ENCODE measurements at regions not wholly inside any gene's neighbourhood (a gene's known extent, or its start where the extent isn't known, plus 50 kb on each side); places are given as distances from the start of the nearest gene placed in this dataset.
"Not testable (repeated sequence)": the region's sequence is repeated elsewhere in the genome, so short reads cannot be mapped to it uniquely, and the experiment has no call there.

DNA sequence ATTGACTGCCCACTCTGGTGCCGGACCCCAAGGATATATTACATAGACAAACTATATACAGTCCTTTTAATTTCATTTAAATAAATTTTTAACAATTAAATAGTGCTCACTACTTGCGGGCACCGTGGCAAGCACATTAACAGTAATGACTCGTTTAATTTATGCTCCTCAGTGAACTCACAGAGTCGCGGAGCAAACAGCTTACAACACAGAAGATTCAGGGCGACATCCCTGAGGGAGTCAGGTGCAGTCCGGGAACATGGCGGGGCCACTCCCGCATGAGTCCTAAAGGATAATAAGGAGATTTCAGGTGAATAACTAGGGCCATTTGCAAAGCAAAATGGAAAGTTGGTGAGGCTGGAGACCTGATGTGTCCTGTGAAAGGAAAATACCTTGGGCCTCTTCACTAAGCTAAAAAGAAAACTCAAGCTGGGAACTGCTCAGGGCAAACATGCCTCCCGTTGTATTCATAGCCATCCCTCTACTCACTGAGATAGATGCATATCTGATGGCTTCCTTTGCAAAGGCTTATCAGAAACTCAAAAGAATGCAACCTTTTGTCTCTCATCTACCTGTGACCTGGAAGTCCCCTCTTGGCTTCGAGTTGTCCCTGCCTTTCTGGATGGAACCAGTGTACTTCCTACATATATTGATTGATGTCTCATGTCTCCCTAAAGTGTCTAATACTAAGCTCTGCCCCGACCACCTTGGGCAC lies 125.6 kb downstream of the KLF6 start:
- DNase-seq (ENCODE audit: low read depth in 2 of 2): no peak

DNA sequence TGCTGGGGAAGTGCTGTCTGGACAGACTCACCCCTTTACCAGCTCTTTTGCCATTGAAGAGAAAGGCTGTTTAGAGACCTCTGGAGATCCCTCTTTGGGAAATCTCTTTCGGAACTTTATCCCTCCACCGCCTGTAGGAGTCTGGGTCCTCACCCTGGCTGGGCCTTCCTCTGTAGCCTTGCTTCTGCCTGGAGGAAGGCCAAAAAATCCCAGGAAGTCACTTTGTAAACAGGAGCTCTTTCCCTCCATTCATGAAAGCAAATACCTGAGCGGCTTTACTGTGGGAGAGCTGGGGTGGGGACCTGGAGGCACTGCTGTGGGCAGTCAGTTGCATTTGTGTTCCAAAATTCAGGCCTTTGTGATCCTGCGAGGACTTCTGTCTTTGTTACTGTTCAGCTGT lies 126.2 kb downstream of the KLF6 start:
- no peak for DNase-seq (ENCODE audit: low read depth in 2 of 2)

DNA sequence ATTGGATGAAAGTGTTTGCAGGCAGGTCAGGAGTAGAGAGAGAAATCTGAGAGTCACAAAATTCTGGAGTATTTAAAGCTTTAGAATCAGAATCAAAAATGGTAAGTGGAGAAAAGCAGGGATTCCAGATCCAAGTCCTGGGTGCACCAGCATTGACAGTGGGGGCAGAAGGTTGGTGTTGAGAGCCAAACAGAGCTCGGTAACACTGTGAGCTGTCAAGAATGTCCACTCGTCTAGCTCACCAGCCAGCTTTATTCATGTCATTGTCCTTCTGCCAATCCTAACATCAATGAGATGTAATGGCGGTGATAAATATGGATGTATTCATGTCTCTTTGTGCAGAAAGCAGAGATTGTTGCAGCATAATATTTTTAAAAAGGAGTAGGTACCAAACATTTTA lies 128.8 kb downstream of the KLF6 start:
- DNase-seq (ENCODE audit: low read depth in 2 of 2): no peak

- DNase-seq (ENCODE audit: low read depth in 2 of 2): no peak
Observed at GRCh38 chr10:3655528-3655927, 129.5 kb downstream of the KLF6 start.

- DNase-seq (ENCODE audit: low read depth in 2 of 2): no peak
Observed at GRCh38 chr10:3654980-3655379, 130.0 kb downstream of the KLF6 start.

- DNase-seq (ENCODE audit: low read depth in 2 of 2): no peak
Observed at GRCh38 chr10:3654496-3654895, 130.5 kb downstream of the KLF6 start.

DNA sequence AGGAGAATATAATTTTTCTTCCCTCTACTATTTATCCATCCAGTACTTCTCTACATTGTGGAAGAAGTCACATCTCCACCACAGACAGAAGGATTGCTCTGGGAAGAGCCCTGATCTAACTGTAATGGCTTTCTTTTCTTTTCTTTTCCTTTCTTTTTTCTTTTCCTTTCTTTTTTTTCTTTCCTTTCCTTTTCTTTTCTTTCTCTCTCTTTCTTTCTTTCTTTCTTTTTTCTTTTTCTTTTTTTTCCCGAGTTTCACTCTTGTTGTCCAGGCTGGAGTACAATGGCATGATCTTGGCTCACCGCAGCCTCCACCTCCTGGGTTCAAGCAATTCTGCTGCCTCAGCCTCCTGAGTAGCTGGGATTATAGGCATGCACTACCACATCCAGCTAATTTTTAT lies 131.7 kb downstream of the KLF6 start:
- DNase-seq (ENCODE audit: low read depth in 2 of 2): not testable (repeated sequence)

- DNase-seq (ENCODE audit: low read depth in 2 of 2): peak in 1 of 2 donors; percentile 23
Observed at GRCh38 chr10:3652886-3653285, 132.1 kb downstream of the KLF6 start.

- no peak for DNase-seq (ENCODE audit: low read depth in 2 of 2)
Observed at GRCh38 chr10:3651969-3652653, 132.9 kb downstream of the KLF6 start.

DNA sequence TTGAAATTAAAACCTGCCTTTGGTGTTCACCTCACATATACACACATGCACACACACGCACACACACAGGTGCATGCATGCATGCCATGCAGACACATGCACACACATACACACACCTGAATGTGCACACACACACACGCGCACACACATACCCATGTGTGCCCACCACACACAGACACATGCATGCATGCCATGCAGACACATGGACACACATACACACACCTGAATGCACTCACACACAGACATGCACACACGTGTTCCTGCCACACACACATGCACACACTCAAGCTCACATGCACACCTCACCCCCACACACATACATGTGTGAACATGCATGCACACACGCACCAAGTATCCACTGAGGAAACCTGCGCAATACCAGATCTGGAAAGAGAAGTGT lies 136.4 kb downstream of the KLF6 start:
- no peak for DNase-seq (ENCODE audit: low read depth in 2 of 2)

- DNase-seq (ENCODE audit: low read depth in 2 of 2): no peak
Observed at GRCh38 chr10:3648170-3648569, 136.8 kb downstream of the KLF6 start.

- no peak for DNase-seq (ENCODE audit: low read depth in 2 of 2)
Observed at GRCh38 chr10:3647074-3647473, 137.9 kb downstream of the KLF6 start.

DNA sequence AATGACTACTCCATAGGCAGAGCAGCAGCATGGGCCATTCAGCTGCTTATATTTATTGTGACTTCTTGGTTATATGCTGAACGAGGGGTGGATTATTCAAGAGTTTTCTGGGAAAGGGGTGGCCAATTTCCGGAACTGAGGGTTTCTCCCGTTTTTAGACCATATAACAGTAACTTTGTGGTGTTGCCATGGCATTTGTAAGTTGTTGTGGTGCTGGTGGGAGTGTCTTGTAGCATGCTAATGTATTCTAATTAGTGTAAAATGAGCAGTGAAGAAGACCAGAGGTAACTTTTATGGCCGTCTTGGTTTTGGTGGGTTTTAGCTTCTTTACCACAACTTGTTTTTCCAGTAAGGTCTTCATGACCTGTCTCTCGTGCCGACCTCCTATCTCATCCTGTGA lies 139.6 kb downstream of the KLF6 start:
- DNase-seq (ENCODE audit: low read depth in 2 of 2): no peak

DNA sequence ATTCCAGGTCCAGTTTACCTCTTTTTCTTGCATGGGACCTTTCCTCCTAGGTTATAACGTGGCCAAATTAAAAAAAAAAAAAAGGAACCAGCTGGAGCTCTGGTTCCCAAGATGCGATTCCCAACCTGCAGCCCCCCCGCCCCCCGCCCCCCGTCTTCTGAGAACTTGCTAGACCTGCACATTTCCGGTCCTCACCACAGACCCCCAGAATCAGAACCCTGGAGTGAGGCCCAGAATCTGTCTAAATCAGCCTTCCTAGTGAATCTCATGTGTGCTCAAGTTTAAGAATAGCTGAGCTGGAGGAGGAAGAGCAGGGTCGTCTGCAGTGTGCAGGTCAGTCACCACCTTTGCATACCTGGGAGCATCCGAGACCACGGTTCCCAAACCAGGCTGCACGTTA lies 144.2 kb downstream of the KLF6 start:
- no peak for DNase-seq (ENCODE audit: low read depth in 2 of 2)

- no peak for DNase-seq (ENCODE audit: low read depth in 2 of 2)
Observed at GRCh38 chr10:3639546-3639945, 145.5 kb downstream of the KLF6 start.

DNA sequence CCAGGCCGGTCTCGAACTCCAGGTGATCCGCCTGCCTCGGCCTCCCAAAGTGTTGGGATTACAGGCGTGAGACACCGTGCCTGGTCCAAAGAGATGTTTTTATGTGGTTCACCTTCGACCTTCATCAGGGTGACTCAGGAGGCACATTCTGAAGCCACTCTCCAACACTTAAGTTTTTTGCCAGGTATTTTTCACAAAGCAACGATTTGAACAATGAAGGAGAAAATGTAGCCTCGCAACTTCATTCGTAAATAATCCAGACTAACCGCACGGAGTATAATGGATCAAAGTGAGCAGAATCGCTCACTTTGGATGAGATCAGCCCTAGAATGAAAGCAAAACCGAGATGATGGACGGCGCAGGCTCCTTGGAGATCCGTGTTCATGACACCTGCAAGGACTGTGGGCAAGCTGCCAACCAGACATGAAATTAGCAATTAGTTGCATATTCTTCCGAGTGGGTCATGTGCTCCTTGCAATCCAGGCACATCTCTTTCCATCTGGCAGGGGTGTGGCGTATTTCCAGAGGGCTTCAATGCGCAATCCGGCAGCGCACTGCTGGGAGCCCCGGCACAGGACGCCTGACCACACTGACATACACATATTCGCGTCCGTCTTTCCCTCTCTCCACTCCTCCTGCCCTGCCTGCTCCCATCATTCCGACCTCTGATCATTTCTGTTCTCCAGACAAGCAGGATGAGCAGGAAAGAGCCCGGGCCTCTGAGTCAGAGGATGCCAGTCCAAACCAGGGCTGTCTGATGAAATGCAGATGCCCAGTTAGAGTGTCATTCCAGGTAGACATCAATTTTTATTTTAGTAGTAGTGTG lies 148.4 kb downstream of the KLF6 start:
- DNase-seq (ENCODE audit: low read depth in 2 of 2): no peak

GRCh38 chr10:3635697-3636096 lies 149.3 kb downstream of the KLF6 start:
- no peak for DNase-seq (ENCODE audit: low read depth in 2 of 2)

GRCh38 chr10:3635211-3635671 lies 149.8 kb downstream of the KLF6 start:
- no peak for DNase-seq (ENCODE audit: low read depth in 2 of 2)

- DNase-seq (ENCODE audit: low read depth in 2 of 2): not testable (repeated sequence)
Observed at GRCh38 chr10:3634646-3635045, 150.4 kb downstream of the KLF6 start.

DNA sequence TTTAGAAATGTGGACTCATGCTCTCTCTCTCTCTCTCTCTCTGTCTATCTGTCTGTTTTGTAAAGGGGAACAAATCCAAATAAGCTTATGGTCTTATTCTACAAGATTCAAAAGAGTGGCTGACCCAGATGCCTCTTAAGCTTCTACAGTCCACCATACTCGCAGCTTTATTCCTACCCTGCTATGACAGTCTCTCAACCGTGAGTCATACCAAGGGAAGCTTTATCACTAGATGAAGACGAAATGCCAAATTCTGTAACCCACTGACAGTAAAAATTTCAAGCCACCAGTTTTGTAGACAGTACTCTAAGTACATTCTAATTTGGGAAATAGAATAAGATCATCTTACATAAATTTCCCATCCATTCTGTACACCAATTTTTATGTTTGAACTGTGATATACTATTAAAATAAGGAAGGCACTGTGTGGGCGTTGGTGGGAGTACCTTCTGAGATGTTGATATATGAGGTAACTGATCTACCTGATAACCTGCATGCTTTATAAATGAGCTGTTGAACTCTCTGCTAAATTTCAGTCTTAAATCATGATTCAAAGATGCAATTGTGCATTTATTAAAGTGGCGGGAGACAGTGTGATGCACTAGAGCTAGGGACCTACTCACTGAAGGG lies 153.2 kb downstream of the KLF6 start:
- DNase-seq (ENCODE audit: low read depth in 2 of 2): no peak

DNA sequence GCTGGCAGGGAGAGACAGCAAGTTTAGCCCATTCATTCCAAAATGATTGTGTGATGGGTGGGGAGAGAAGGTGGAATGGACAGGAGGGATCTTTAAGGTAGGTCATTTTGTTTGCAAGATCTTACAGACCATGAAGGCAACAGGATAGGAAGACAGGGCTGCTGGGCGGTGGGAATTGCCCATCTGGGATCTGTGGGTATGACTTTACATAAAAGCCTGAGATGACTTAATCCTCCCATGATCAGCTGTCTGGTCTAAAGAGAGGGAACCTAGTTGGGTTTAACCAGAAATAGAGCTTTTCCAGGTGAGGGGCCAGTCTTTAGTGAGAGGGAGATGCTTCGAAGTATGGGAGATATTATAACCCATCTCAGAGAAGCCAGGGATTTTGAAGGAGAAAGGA lies 153.7 kb downstream of the KLF6 start:
- DNase-seq (ENCODE audit: low read depth in 2 of 2): no peak
